ENCODE measurements at regions not wholly inside any gene's neighbourhood (a gene's known extent, or its start where the extent isn't known, plus 50 kb on each side); places are given as distances from the start of the nearest gene placed in this dataset.

- DNase-seq (ENCODE audit: low spot score): peak; percentile 65
Measured at GRCh38 chr9:87324613-87325194, 173.0 kb upstream of the DAPK1 start.

GRCh38 chr9:87327575-87328125 lies 170.0 kb upstream of the DAPK1 start:
- no peak for DNase-seq (ENCODE audit: low spot score)

- no peak for DNase-seq (ENCODE audit: low spot score)
Measured at GRCh38 chr9:87333802-87334201, 163.9 kb upstream of the DAPK1 start.

GRCh38 chr9:87334366-87334765 lies 163.3 kb upstream of the DAPK1 start:
- DNase-seq (ENCODE audit: low spot score): no peak

- DNase-seq (ENCODE audit: low spot score): peak; percentile 52
Measured at GRCh38 chr9:87336407-87336806, 161.3 kb upstream of the DAPK1 start.

- peak; percentile 90 for DNase-seq (ENCODE audit: low spot score)
Measured at GRCh38 chr9:87336914-87337333, 160.7 kb upstream of the DAPK1 start.

- peak; percentile 76 for DNase-seq (ENCODE audit: low spot score)
Measured at GRCh38 chr9:87337335-87338087, 160.2 kb upstream of the DAPK1 start.

- DNase-seq (ENCODE audit: low spot score): no peak
Measured at GRCh38 chr9:87338088-87338989, 159.3 kb upstream of the DAPK1 start.

GRCh38 chr9:87340391-87340790 lies 157.3 kb upstream of the DAPK1 start:
- DNase-seq (ENCODE audit: low spot score): no peak

GRCh38 chr9:87342743-87343142 lies 154.9 kb upstream of the DAPK1 start:
- DNase-seq (ENCODE audit: low spot score): no peak

GRCh38 chr9:87343816-87344430 lies 153.7 kb upstream of the DAPK1 start:
- no peak for DNase-seq (ENCODE audit: low spot score)

- no peak for DNase-seq (ENCODE audit: low spot score)
Measured at GRCh38 chr9:87346061-87346665, 151.5 kb upstream of the DAPK1 start.

- no peak for DNase-seq (ENCODE audit: low spot score)
Measured at GRCh38 chr9:87350915-87351314, 146.8 kb upstream of the DAPK1 start.

GRCh38 chr9:87353301-87353700 lies 144.4 kb upstream of the DAPK1 start:
- DNase-seq (ENCODE audit: low spot score): no peak

- no peak for DNase-seq (ENCODE audit: low spot score)
Measured at GRCh38 chr9:87354147-87354546, 143.5 kb upstream of the DAPK1 start.

GRCh38 chr9:87357600-87357999 lies 140.1 kb upstream of the DAPK1 start:
- DNase-seq (ENCODE audit: low spot score): no peak

- no peak for DNase-seq (ENCODE audit: low spot score)
Measured at GRCh38 chr9:87359264-87359663, 138.4 kb upstream of the DAPK1 start.

- no peak for DNase-seq (ENCODE audit: low spot score)
Measured at GRCh38 chr9:87359958-87360601, 137.6 kb upstream of the DAPK1 start.

GRCh38 chr9:87370049-87370685 lies 127.5 kb upstream of the DAPK1 start:
- DNase-seq (ENCODE audit: low spot score): no peak

- no peak for DNase-seq (ENCODE audit: low spot score)
Measured at GRCh38 chr9:87371795-87372355, 125.8 kb upstream of the DAPK1 start.

All from H4 (cell line).